Tibial artery (tissue), 4 donors: ENCODE measurements at regions not wholly inside any gene's neighbourhood (a gene's known extent, or its start where the extent isn't known, plus 50 kb on each side); places are given as distances from the start of the nearest gene placed in this dataset.

Source experiments
- DNase-seq, 2 donors: peaks; one replicate each; pipeline ENCODE4 v3.0.0-alpha.2; 2019
- H3K27ac ChIP-seq, 2 donors: fragments of 200-600 bp; sonication (generic) in 1 of 2; 1 replicate in 1 of 2; 2 replicates in 1 of 2; pipeline ENCODE4 v1.5.1; 2018 to 2019; ENCODE audit warnings: mild to moderate bottlenecking in 1 of 2
- H3K27me3 ChIP-seq, 2 donors: fragments of 200-600 bp; sonication (generic) in 1 of 2; one replicate each; pipeline versions ENCODE4 v1.5.1 to v1.6.0; 2016 to 2019
- H3K36me3 ChIP-seq, 3 donors: fragments of 200-600 bp; sonication (generic) in 2 of 3; one replicate each; pipeline ENCODE4 v1.5.1; 2016 to 2019; ENCODE audit warnings: mild to moderate bottlenecking in 2 of 3
- H3K4me1 ChIP-seq, 4 donors: fragments of 200-600 bp; sonication (generic) in 2 of 4; 1 replicate in 3 of 4; 2 replicates in 1 of 4; pipeline ENCODE4 v1.5.1; 2016 to 2019
- H3K4me3 ChIP-seq, 2 donors: fragments of 200-600 bp; sonication (generic) in 1 of 2; 1 replicate in 1 of 2; 2 replicates in 1 of 2; pipeline ENCODE4 v1.5.1; 2018 to 2019; ENCODE audit warnings: mild to moderate bottlenecking in 2 of 2
- H3K9me3 ChIP-seq, 3 donors: fragments of 200-600 bp; sonication (generic) in 1 of 3; one replicate each; pipeline ENCODE4 v1.5.1; 2016 to 2019
- intact Hi-C: fragments of 100-400 bp; cut with DNase I; formaldehyde crosslinking; loops from one replicate; pipeline ENCODE4 v1.15.0; 2023; ENCODE audit warnings: low total_unique reads
- TF ChIP-seq, protein P1 (sequence below), 2 experiments: fragments of 200-600 bp in 1 of 2; fragments of 450-650 bp in 1 of 2; IDR thresholded peaks; one replicate each; pipeline ENCODE4 v1.5.1; 2017 to 2019; ENCODE audit warnings: antibody characterized with exemption in 2 of 2, mild to moderate bottlenecking in 1 of 2, moderate library complexity in 1 of 2

DNA sequence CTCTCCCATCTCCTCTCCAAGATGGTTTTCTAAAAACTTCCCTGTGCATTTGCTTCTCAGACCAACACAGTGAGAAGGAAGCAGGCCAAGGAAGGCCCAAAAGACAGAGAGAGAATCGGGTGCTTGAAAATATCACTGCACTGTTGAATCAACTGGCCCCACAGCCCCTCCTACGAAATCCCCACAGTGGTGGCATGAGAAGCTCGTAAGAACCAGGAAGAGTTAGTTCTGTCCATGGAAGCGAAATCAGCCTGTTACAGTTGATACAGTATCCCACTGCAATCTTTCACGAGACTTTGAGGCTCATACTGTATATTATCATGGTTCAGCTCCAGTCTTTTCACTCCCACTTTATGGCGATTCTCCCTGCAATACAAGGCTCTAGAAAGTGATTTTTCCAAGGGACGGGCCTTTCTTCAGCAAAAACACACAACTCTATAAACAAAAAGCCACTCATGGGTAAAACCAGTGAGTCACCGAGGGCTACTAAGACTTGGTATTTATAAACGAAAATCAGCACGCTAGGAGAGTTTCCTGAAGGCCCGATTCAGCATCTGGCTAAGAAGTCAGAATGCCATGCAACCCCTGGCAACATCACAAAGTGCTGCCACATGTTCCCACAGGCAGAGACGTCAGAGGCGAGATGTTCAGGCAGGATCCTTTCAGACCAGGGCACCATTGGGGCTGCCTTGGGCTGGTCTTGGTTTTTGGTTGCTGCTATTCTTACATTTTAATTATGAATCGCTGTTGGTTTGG is 185.7 kb downstream of the IRX5 start:
- DNase-seq, result peak in 1 of 2 donors; percentile 73
- intact Hi-C loops, result no loop called here

DNA sequence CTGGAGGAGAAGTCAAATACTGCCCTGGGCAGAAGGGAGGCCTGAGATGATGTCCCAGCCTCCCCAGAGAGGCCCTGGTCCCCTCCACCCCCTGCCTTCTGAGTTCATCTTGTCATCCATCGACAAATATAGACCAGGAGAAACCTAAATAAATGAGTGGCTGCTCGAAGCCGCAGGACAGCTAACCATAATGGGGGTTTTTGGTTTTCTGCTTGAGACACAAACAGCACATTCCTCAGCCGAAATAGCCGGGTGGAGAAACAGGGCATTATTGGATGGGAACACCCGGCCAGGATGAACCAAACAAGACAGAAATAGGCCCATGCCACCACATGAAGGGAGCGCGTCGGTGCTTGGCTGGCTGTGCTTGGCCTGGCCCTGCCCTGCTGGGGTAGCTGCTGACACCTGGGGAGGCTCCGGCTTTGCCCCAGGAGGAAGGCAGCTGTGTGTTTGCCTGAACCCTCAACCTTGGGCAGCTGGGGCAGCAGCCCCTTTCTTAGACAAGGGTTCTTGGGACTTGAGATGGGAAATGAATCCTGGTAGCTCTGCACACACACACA is 188.1 kb downstream of the IRX5 start:
- peak in 1 of 2 donors; percentile 57 for DNase-seq
- no peaks in the 10 kb centered on the region for H3K36me3 ChIP-seq
- H3K4me3 ChIP-seq, result no peak overlapping the region
- TF ChIP-seq, protein P1, sequence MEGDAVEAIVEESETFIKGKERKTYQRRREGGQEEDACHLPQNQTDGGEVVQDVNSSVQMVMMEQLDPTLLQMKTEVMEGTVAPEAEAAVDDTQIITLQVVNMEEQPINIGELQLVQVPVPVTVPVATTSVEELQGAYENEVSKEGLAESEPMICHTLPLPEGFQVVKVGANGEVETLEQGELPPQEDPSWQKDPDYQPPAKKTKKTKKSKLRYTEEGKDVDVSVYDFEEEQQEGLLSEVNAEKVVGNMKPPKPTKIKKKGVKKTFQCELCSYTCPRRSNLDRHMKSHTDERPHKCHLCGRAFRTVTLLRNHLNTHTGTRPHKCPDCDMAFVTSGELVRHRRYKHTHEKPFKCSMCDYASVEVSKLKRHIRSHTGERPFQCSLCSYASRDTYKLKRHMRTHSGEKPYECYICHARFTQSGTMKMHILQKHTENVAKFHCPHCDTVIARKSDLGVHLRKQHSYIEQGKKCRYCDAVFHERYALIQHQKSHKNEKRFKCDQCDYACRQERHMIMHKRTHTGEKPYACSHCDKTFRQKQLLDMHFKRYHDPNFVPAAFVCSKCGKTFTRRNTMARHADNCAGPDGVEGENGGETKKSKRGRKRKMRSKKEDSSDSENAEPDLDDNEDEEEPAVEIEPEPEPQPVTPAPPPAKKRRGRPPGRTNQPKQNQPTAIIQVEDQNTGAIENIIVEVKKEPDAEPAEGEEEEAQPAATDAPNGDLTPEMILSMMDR (IDR thresholded peaks at IDR 0.05), result no peak
- intact Hi-C loops, result no loop called here
- H3K9me3 ChIP-seq, result peaks cover 0 to 12% (median 6%) of the 10 kb centered on the region in 3 donors
- no peaks in the 10 kb centered on the region for H3K27me3 ChIP-seq
- H3K27ac ChIP-seq, result peak overlapping the region; percentile 34 to 50
- peaks cover 0 to 21% (median 10%) of the 10 kb centered on the region in 4 donors for H3K4me1 ChIP-seq

More for the DNA sequence above, 185.7 kb downstream of the IRX5 start:
- Histone ChIP-seq H3K4me3 (no peak overlapping the region), H3K27ac (peak overlapping the region; percentile 7 to 48), H3K36me3 (no peaks in the 10 kb centered on the region), H3K27me3 (no peaks in the 10 kb centered on the region), H3K4me1 (peaks cover 0 to 21% (median 10%) of the 10 kb centered on the region in 4 donors), H3K9me3 (no peaks in the 10 kb centered on the region)
- TF ChIP-seq, protein P1 (IDR thresholded peaks at IDR 0.05), result no peak

DNA sequence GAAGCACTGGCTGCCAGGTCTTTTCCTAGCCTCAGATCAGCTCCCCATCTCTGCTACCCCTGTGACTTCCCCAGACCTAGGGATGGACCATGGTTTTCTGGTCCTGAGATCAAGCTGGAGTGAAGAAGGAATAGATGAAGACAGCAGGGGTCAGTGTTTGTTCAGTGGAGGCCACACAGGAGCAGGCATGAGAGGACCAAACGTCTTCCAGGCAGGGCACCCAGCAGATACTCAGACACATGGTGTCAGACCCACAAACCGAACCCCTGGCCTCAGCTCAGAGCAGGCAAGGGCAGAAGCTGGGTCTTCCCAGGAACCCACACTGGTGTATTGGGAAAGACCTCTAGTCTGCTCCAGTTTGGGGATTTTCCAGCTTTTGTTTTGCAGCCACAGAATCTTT is 189.7 kb downstream of the IRX5 start:
- intact Hi-C loops, result no loop called here
- Histone ChIP-seq H3K36me3 (no peaks in the 10 kb centered on the region), H3K4me3 (no peak overlapping the region), H3K27me3 (no peaks in the 10 kb centered on the region), H3K4me1 (peaks cover 0 to 21% (median 10%) of the 10 kb centered on the region in 4 donors), H3K27ac (no peak overlapping the region), H3K9me3 (peaks cover 0 to 12% (median 6%) of the 10 kb centered on the region in 3 donors)
- TF ChIP-seq, protein P1 (IDR thresholded peaks at IDR 0.05), result no peak
- DNase-seq, result peak in 1 of 2 donors; percentile 47

DNA sequence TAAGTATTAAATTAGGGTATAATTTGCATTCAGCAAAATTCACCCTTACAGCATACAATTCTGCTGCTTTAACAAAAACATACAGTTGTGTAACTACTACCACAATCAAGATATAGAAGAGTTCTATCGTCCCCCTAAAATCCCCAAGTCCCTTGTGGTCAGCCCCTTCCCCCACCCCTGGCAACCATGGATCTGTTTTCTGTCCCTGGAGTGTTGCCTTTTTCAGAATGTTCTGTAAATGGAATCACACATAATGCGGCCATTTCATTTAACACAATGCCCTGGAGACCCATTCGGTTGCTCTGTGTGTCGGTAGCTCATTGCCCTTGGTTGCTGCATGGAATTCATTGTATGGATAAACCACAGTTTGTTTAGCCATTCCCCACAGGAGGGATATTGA is 190.2 kb downstream of the IRX5 start:
- Histone ChIP-seq H3K36me3 (no peaks in the 10 kb centered on the region), H3K9me3 (peaks cover 0 to 12% (median 6%) of the 10 kb centered on the region in 3 donors), H3K4me1 (peaks cover 0 to 21% (median 10%) of the 10 kb centered on the region in 4 donors), H3K27ac (no peak overlapping the region), H3K27me3 (no peaks in the 10 kb centered on the region), H3K4me3 (no peak overlapping the region)
- TF ChIP-seq, protein P1 (IDR thresholded peaks at IDR 0.05), result no peak
- intact Hi-C loops, result no loop called here
- no peak for DNase-seq

DNA sequence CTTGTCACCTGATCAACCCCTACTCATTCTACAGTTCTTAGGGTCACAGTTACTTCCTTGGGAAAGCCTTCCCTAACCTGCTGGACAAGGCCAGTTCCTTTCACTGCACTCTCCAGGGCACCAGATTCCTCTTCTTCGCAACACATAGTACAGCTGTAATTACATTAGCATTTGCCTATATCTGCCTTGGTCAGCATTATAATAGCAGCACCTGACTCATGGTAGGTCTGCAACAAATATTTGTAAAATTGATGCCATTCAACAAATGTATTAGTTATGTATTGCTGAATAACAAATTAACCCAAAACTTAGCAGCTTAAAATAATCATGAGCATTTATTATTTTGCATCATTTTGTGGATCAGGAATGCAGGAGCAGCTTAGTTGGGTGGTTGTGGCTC is 193.0 kb downstream of the IRX5 start:
- peaks cover 0 to 16% (median 7%) of the 10 kb centered on the region in 4 donors for H3K4me1 ChIP-seq
- intact Hi-C loops, result no loop called here
- H3K9me3 ChIP-seq, result peaks cover 0 to 12% (median 6%) of the 10 kb centered on the region in 3 donors
- no peak for DNase-seq
- H3K27me3 ChIP-seq, result no peaks in the 10 kb centered on the region
- H3K27ac ChIP-seq, result no peak overlapping the region
- TF ChIP-seq, protein P1 (IDR thresholded peaks at IDR 0.05), result no peak
- H3K4me3 ChIP-seq, result no peak overlapping the region
- no peaks in the 10 kb centered on the region for H3K36me3 ChIP-seq
